LNCaP clone FGC (cell line): ENCODE measurements at regions not wholly inside any gene's neighbourhood (a gene's known extent, or its start where the extent isn't known, plus 50 kb on each side); places are given as distances from the start of the nearest gene placed in this dataset.

Source experiments
- DNase-seq: peaks from one replicate; pipeline ENCODE4 v3.0.0-alpha.2; 2011; ENCODE audit warnings: low read depth
- H3K4me3 ChIP-seq: 2 replicates; pipeline ENCODE4 v1.5.1; 2011; ENCODE audit warnings: mild to moderate bottlenecking, low read depth, low read length, control low read depth
- TF ChIP-seq, protein P1 (sequence below): IDR thresholded peaks from 2 replicates; pipeline ENCODE4 v1.5.1; 2012; ENCODE audit warnings: mild to moderate bottlenecking; ENCODE audit not compliant: control insufficient read depth, insufficient read depth; ENCODE audit errors: extremely low read depth

DNA sequence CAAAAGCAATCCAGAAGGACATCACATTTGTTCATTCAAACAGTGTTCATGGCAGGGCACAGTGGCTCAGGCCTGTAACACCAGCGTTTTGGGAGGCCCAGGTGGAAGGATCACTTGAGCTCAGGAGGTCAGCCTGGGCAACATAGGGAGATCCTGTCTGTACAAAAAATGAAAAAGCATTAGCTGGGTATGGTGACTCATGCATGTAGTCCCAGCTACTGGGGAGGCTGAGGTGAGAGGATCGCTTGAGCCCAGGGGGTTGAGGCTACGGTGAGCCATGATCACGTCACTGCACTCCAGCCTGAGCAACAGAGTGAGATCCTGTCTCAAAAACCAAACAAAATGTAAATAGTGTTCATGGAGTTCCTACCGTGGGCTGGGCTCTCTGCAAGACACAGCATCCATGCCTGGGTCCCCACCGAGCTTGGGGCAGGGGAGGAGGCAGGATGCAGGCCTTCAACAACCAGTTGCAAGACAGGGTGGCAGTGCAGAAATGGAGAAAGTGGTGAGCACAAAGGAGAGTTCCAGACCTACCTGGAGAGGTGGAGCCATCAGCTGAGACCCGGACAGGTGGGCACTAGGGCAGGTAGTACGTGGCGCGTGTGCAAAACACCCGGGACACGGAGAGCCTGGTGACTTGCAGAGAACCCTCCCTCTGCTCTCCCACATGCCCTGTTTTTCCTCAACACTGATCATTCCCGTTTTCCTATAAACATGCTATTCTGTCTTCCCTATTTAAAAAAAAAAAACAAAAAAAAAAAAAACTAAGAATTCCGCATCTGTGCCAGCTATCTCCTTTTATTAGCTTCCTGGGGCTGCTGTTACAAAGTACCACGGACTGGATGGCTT is 138.9 kb downstream of the TOMM20 start:
- no peak overlapping the region for H3K4me3 ChIP-seq
- TF ChIP-seq, protein P1, sequence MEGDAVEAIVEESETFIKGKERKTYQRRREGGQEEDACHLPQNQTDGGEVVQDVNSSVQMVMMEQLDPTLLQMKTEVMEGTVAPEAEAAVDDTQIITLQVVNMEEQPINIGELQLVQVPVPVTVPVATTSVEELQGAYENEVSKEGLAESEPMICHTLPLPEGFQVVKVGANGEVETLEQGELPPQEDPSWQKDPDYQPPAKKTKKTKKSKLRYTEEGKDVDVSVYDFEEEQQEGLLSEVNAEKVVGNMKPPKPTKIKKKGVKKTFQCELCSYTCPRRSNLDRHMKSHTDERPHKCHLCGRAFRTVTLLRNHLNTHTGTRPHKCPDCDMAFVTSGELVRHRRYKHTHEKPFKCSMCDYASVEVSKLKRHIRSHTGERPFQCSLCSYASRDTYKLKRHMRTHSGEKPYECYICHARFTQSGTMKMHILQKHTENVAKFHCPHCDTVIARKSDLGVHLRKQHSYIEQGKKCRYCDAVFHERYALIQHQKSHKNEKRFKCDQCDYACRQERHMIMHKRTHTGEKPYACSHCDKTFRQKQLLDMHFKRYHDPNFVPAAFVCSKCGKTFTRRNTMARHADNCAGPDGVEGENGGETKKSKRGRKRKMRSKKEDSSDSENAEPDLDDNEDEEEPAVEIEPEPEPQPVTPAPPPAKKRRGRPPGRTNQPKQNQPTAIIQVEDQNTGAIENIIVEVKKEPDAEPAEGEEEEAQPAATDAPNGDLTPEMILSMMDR: no peak
- DNase-seq: no peak

DNA sequence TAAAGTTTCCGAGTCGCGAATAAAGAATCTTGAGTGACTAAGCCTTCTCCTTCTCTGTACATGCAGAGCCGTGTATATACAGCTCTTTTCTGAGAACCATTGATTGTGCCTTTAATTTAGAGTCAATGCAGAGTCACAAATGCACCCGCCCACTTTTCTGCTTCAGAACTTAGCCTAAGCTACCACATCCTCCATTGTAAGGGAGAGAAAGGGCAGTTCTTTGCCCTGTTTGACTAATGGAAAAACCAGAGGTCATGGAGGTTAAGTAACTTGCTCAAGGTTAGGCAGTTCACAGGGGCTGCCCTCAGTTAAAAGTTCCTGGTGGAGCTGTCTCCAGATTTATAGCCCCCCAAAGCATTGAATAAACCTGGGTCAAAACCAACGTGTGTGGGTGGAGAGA is 139.6 kb downstream of the TOMM20 start:
- DNase-seq: no peak
- TF ChIP-seq, protein P1: no peak
- H3K4me3 ChIP-seq: no peak overlapping the region

DNA sequence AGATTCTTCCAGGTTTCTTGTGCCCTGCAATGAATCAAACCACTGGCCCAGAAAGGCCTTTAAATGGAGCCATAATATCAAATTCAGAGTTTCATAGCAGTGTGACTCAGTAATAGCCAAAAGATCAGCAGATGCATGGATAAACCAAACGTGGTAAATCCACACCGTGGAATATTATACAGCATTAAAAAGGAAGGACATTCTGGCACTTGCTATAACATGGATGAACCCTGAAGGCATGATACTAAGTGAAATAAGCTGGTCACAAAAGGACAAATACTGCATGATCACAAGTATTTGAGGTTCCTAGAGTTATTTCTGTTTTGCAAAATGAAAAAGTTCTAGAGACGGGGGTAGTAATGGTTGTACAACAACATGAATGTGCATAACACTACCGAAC is 140.1 kb downstream of the TOMM20 start:
- H3K4me3 ChIP-seq: no peak overlapping the region
- DNase-seq: no peak
- TF ChIP-seq, protein P1: no peak

DNA sequence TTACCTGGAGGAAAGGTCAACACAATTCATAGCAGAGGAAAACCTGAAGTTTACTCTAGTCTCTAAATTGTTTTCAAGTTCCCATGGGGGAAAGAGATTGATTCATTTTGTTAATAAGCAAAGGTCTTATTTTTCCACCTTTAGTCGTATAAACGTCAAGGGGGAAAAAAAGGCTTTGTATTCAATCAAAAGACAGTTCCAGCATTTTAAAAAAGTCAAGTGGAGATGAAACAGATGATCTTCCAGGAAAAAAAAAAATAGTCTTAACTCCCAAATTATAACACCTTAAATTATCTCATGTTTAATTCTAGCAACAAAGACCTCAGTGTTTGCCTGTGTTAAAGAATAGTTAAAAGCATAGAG is 140.5 kb downstream of the TOMM20 start:
- no peak for DNase-seq
- TF ChIP-seq, protein P1: no peak
- H3K4me3 ChIP-seq: no peak overlapping the region

DNA sequence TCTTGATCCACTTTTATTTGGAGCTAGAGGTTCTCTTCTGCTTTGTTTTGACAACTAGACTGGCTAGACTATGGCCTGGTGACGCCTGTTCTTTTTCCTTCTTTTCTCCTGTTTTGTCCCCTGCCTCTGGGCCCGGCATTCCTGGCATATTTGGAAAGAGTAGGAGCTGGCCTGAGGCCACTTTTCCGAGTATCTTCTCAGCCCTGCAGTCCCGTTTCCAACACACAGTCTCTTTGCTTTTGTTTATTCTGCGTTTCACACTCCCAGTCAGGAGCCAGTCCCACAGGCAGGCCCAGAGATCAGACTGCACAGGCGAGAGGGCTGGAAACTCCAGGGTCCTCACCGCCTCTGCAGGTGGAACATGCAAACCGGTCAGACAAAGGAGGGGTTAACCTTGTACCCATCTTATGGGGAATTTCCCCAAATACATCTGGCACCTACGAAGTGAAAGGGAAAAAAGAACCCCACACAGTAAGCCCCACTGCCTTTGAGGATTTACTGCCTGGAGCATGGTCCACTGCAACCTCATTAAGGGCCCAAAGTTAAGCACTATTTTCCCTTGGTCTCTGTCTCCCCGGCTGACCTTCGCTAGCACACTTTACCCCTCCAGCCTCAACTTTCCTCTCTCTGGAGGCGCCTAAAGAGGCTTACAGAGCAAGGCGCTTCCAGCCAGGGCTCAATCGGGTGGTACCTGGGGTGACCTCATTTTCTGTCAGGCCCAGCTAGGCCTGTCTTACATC is 141.1 kb downstream of the TOMM20 start:
- DNase-seq: no peak
- TF ChIP-seq, protein P1: no peak
- no peak overlapping the region for H3K4me3 ChIP-seq

DNA sequence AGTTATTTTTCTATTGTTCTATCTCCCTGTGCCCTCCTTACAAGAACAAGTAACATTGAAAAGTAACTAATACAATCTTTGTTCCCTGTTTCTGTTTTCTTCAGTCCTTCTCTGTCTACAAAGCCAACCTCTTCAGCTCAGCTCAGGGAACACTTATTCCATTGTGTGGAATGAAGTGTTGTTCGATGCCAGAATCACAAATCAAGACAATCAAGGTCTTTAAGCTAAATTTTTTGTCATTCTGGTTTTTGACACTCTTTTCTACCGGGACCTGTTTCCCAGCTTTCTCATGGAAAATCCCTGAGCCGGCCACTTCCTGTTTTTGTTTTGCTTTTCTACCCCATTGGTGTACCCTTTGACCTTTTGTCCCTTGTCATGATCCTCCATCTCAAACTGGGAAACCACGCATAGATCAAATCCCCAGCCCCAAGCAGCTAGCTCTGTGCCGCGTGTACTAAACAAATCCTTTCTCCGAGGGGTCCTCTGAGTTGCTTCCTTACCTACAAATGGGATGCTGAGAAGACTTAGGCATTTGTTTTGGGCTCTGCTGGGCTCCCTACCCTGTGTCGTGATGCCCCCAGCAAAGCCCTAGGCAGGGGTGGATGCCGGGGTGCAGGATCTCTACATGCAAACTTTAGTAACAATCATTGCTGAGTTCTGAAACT is 141.8 kb downstream of the TOMM20 start:
- DNase-seq: no peak
- H3K4me3 ChIP-seq: no peak overlapping the region
- TF ChIP-seq, protein P1: no peak
